ENCODE measurements at regions not wholly inside any gene's neighbourhood (a gene's known extent, or its start where the extent isn't known, plus 50 kb on each side); places are given as distances from the start of the nearest gene placed in this dataset.
A peak's percentile ranks its signal among the peaks of the same experiment; 100 is the strongest.

- H3K4me1 Mint-ChIP-seq = no peaks in the 10 kb centered on the region
- CTCF ChIA-PET = no interaction called here
- H3K27ac ChIP-seq (ENCODE audit: low read depth, low read length) = no peak overlapping the region
- no peak for DNase-seq
- H3K9me3 Mint-ChIP-seq = peaks cover 0 to 9% (median 8%) of the 10 kb centered on the region in 5 donors
- H3K4me3 ChIP-seq (ENCODE audit: low read length) = no peak overlapping the region
- peaks cover 5% of the 10 kb centered on the region for H3K27me3 ChIP-seq (ENCODE audit: insufficient read depth, low read length, poor library complexity, severe bottlenecking)
- no peaks in the 10 kb centered on the region for H3K4me1 ChIP-seq (ENCODE audit: insufficient read depth, low read length)
- no peaks in the 10 kb centered on the region for H3K36me3 Mint-ChIP-seq
- H3K27me3 Mint-ChIP-seq = peaks cover 11 to 49% of the 10 kb centered on the region in 2 donors
- no peaks in the 10 kb centered on the region for H3K36me3 ChIP-seq (ENCODE audit: insufficient read depth, low read length)
- POLR2A ChIA-PET = no interaction called here
- H3K9me3 ChIP-seq (ENCODE audit: low read length) = no peaks in the 10 kb centered on the region
- H3K27ac Mint-ChIP-seq = no peak overlapping the region
- H3K4me3 Mint-ChIP-seq = no peak overlapping the region
These were observed 61.4 kb downstream of the TM2D3 start for GRCh38 chr15:101590785-101591184.

GRCh38 chr15:101583284-101583683, 68.9 kb downstream of the TM2D3 start:
- H3K4me3 ChIP-seq (ENCODE audit: low read length) = no peak overlapping the region
- no peak for DNase-seq
- Mint-ChIP-seq H3K27ac (no peak overlapping the region), H3K4me1 (no peaks in the 10 kb centered on the region), H3K27me3 (peaks cover 20 to 52% of the 10 kb centered on the region in 2 donors), H3K9me3 (peaks cover 0 to 16% (median 12%) of the 10 kb centered on the region in 5 donors), H3K4me3 (no peak overlapping the region), H3K36me3 (no peaks in the 10 kb centered on the region)
- H3K27ac ChIP-seq (ENCODE audit: low read depth, low read length) = no peak overlapping the region
- no peaks in the 10 kb centered on the region for H3K36me3 ChIP-seq (ENCODE audit: insufficient read depth, low read length)
- no peaks in the 10 kb centered on the region for H3K4me1 ChIP-seq (ENCODE audit: insufficient read depth, low read length)
- no peaks in the 10 kb centered on the region for H3K9me3 ChIP-seq (ENCODE audit: low read length)
- ChIA-PET CTCF (no interaction called here), POLR2A (no interaction called here)
- peaks cover 12% of the 10 kb centered on the region for H3K27me3 ChIP-seq (ENCODE audit: insufficient read depth, low read length, poor library complexity, severe bottlenecking)

GRCh38 chr15:101580431-101580830, 71.8 kb downstream of the TM2D3 start:
- no peak overlapping the region for H3K4me3 ChIP-seq (ENCODE audit: low read length)
- H3K27ac ChIP-seq (ENCODE audit: low read depth, low read length) = no peak overlapping the region
- DNase-seq = no peak
- no peaks in the 10 kb centered on the region for H3K9me3 ChIP-seq (ENCODE audit: low read length)
- Mint-ChIP-seq H3K9me3 (peaks cover 0 to 16% (median 12%) of the 10 kb centered on the region in 5 donors), H3K27ac (no peak overlapping the region), H3K27me3 (peaks cover 27 to 40% of the 10 kb centered on the region in 2 donors), H3K4me3 (no peak overlapping the region), H3K36me3 (peaks cover 0 to 2% (median 0%) of the 10 kb centered on the region in 3 donors), H3K4me1 (no peaks in the 10 kb centered on the region)
- POLR2A ChIA-PET = no interaction called here
- CTCF ChIA-PET = no interaction called here
- peaks cover 7% of the 10 kb centered on the region for H3K27me3 ChIP-seq (ENCODE audit: insufficient read depth, low read length, poor library complexity, severe bottlenecking)
- no peaks in the 10 kb centered on the region for H3K36me3 ChIP-seq (ENCODE audit: insufficient read depth, low read length)
- no peaks in the 10 kb centered on the region for H3K4me1 ChIP-seq (ENCODE audit: insufficient read depth, low read length)

GRCh38 chr15:101579631-101580163, 72.5 kb downstream of the TM2D3 start:
- Histone ChIP-seq H3K4me3 (ENCODE audit: low read length) (no peak overlapping the region), H3K27me3 (ENCODE audit: insufficient read depth, low read length, poor library complexity, severe bottlenecking) (peaks cover 7% of the 10 kb centered on the region), H3K36me3 (ENCODE audit: insufficient read depth, low read length) (no peaks in the 10 kb centered on the region), H3K27ac (ENCODE audit: low read depth, low read length) (no peak overlapping the region), H3K9me3 (ENCODE audit: low read length) (no peaks in the 10 kb centered on the region), H3K4me1 (ENCODE audit: insufficient read depth, low read length) (no peaks in the 10 kb centered on the region)
- no peak for DNase-seq
- Mint-ChIP-seq H3K27me3 (peaks cover 27 to 40% of the 10 kb centered on the region in 2 donors), H3K4me1 (no peaks in the 10 kb centered on the region), H3K27ac (no peak overlapping the region), H3K36me3 (peaks cover 0 to 2% (median 0%) of the 10 kb centered on the region in 3 donors), H3K9me3 (peaks cover 0 to 16% (median 12%) of the 10 kb centered on the region in 5 donors), H3K4me3 (no peak overlapping the region)
- POLR2A ChIA-PET = no interaction called here
- CTCF ChIA-PET = no interaction called here

GRCh38 chr15:101578443-101578894, 73.7 kb downstream of the TM2D3 start:
- Mint-ChIP-seq H3K4me3 (no peak overlapping the region), H3K9me3 (peaks cover 0 to 8% (median 5%) of the 10 kb centered on the region in 5 donors), H3K36me3 (peaks cover 0 to 2% (median 0%) of the 10 kb centered on the region in 3 donors), H3K27me3 (peaks cover 21 to 43% of the 10 kb centered on the region in 2 donors), H3K4me1 (no peaks in the 10 kb centered on the region), H3K27ac (no peak overlapping the region)
- Histone ChIP-seq H3K9me3 (ENCODE audit: low read length) (no peaks in the 10 kb centered on the region), H3K27me3 (ENCODE audit: insufficient read depth, low read length, poor library complexity, severe bottlenecking) (peaks cover 7% of the 10 kb centered on the region), H3K4me1 (ENCODE audit: insufficient read depth, low read length) (no peaks in the 10 kb centered on the region), H3K4me3 (ENCODE audit: low read length) (no peak overlapping the region), H3K27ac (ENCODE audit: low read depth, low read length) (no peak overlapping the region), H3K36me3 (ENCODE audit: insufficient read depth, low read length) (no peaks in the 10 kb centered on the region)
- DNase-seq = no peak
- ChIA-PET CTCF (no interaction called here), POLR2A (no interaction called here)

- DNase-seq = no peak
- peaks cover 9 to 20% of the 10 kb centered on the region in 2 donors for H3K27me3 Mint-ChIP-seq
- H3K27ac ChIP-seq (ENCODE audit: low read depth, low read length) = no peak overlapping the region
- no peak overlapping the region for H3K27ac Mint-ChIP-seq
- H3K4me3 Mint-ChIP-seq = no peak overlapping the region
- POLR2A ChIA-PET = no interaction called here
- H3K36me3 Mint-ChIP-seq = peaks cover 0 to 2% (median 0%) of the 10 kb centered on the region in 3 donors
- CTCF ChIA-PET = no interaction called here
- no peaks in the 10 kb centered on the region for H3K9me3 Mint-ChIP-seq
- no peaks in the 10 kb centered on the region for H3K4me1 ChIP-seq (ENCODE audit: insufficient read depth, low read length)
- H3K9me3 ChIP-seq (ENCODE audit: low read length) = no peaks in the 10 kb centered on the region
- H3K27me3 ChIP-seq (ENCODE audit: insufficient read depth, low read length, poor library complexity, severe bottlenecking) = peaks cover under 1% of the 10 kb centered on the region
- H3K36me3 ChIP-seq (ENCODE audit: insufficient read depth, low read length) = no peaks in the 10 kb centered on the region
- no peak overlapping the region for H3K4me3 ChIP-seq (ENCODE audit: low read length)
- H3K4me1 Mint-ChIP-seq = no peaks in the 10 kb centered on the region
These were observed 78.2 kb downstream of the TM2D3 start for GRCh38 chr15:101573951-101574350.

GRCh38 chr15:101570241-101570640, 80.7 kb upstream of the PCSK6 start:
- CTCF ChIA-PET = no interaction called here
- Histone ChIP-seq H3K4me3 (ENCODE audit: low read length) (no peak overlapping the region), H3K36me3 (ENCODE audit: insufficient read depth, low read length) (no peaks in the 10 kb centered on the region), H3K4me1 (ENCODE audit: insufficient read depth, low read length) (no peaks in the 10 kb centered on the region), H3K27ac (ENCODE audit: low read depth, low read length) (no peak overlapping the region), H3K27me3 (ENCODE audit: insufficient read depth, low read length, poor library complexity, severe bottlenecking) (peaks cover 4% of the 10 kb centered on the region), H3K9me3 (ENCODE audit: low read length) (no peaks in the 10 kb centered on the region)
- POLR2A ChIA-PET = no interaction called here
- no peaks in the 10 kb centered on the region for H3K9me3 Mint-ChIP-seq
- no peaks in the 10 kb centered on the region for H3K4me1 Mint-ChIP-seq
- no peak overlapping the region for H3K4me3 Mint-ChIP-seq
- no peak overlapping the region for H3K27ac Mint-ChIP-seq
- DNase-seq = no peak
- peaks cover 9 to 22% of the 10 kb centered on the region in 2 donors for H3K27me3 Mint-ChIP-seq
- no peaks in the 10 kb centered on the region for H3K36me3 Mint-ChIP-seq

- ChIA-PET POLR2A (no interaction called here), CTCF (no interaction called here)
- no peak for DNase-seq
- peaks cover 4% of the 10 kb centered on the region for H3K27me3 ChIP-seq (ENCODE audit: insufficient read depth, low read length, poor library complexity, severe bottlenecking)
- peaks cover 11 to 28% of the 10 kb centered on the region in 2 donors for H3K27me3 Mint-ChIP-seq
- H3K4me1 ChIP-seq (ENCODE audit: insufficient read depth, low read length) = no peaks in the 10 kb centered on the region
- H3K36me3 Mint-ChIP-seq = no peaks in the 10 kb centered on the region
- no peak overlapping the region for H3K4me3 Mint-ChIP-seq
- H3K4me1 Mint-ChIP-seq = no peaks in the 10 kb centered on the region
- H3K4me3 ChIP-seq (ENCODE audit: low read length) = no peak overlapping the region
- no peaks in the 10 kb centered on the region for H3K9me3 ChIP-seq (ENCODE audit: low read length)
- no peak overlapping the region for H3K27ac ChIP-seq (ENCODE audit: low read depth, low read length)
- H3K27ac Mint-ChIP-seq = peak overlapping the region in 1 of 8 donors; percentile 38
- no peaks in the 10 kb centered on the region for H3K9me3 Mint-ChIP-seq
- H3K36me3 ChIP-seq (ENCODE audit: insufficient read depth, low read length) = no peaks in the 10 kb centered on the region
These were observed 79.5 kb upstream of the PCSK6 start for GRCh38 chr15:101568821-101569555.
